ENCODE measurements at regions not wholly inside any gene's neighbourhood (a gene's known extent, or its start where the extent isn't known, plus 50 kb on each side); places are given as distances from the start of the nearest gene placed in this dataset.

DNA sequence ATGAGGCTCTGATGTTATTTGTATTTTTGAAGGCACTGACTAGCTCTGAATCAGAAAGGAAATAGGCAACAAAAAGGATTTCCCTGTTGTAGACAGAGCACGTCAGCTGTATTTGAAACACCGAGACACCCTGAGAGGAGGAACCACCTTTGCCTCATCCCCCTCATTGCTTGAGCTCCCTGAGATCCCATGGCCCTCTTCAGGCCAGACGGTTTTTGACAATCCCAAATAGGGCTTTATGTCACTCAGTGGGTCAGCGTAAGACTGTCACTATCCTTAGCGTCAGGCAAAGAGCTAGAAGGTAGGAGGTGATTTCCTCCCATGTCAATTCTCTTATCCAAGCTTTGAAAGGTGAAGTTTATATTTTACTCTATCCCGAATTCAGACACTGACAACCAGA is 254.3 kb downstream of the ZNF621 start:
- no peaks in the 10 kb centered on the region for H3K9me3 ChIP-seq (replicated peaks; ENCODE audit: control insufficient read depth, insufficient read depth, low read depth, low read length)
- TF ChIP-seq ZNF408 (CRISPR knock-in tag; IDR thresholded peaks at IDR 0.05; ENCODE audit: low read depth), result no peak
- ChIA-PET CTCF (ENCODE audit: low intra/inter-chr PET ratio) (no interaction called here), POLR2A (interaction anchor here (1.0 kb wide), 1 partner anchor 8 kb away, joined by 3 read pairs; no protein-coding TSS in a partner anchor)
- in situ Hi-C loops (cut with MboI), result no loop called here
- DNase-seq (ENCODE audit: extremely low read depth in 1 of 4, low spot score in 3 of 4) (no peak), ATAC-seq (peak; percentile 60; the same call in 2 of the 3 replicates), FAIRE-seq (no peak)
- no peak overlapping the region for H3K27ac ChIP-seq (ENCODE audit: extremely low read depth, low read depth, low read length)
- H4K20me1 ChIP-seq (replicated peaks; ENCODE audit: control insufficient read depth, insufficient read depth, low read length), result no peaks in the 10 kb centered on the region
- H3K27me3 ChIP-seq (ENCODE audit: control insufficient read depth in 2 of 2, insufficient read depth in 2 of 2, low read length in 2 of 2), result peaks cover 2 to 19% of the 10 kb centered on the region in 2 experiments; a peak in 2 of 5 replicates
- no peak overlapping the region for H3K4me2 ChIP-seq (ENCODE audit: insufficient read depth, low read length)
- intact Hi-C loops (cut with micrococcal nuclease), result no loop called here
- no peaks in the 10 kb centered on the region for H3K79me2 ChIP-seq (ENCODE audit: control insufficient read depth, insufficient read depth, low read length)
- no TSS peak for BruUV-seq (replicated peaks)
- no peaks in the 10 kb centered on the region for H3K4me1 ChIP-seq (replicated peaks in 1 of 2; ENCODE audit: control insufficient read depth in 2 of 2, insufficient read depth in 2 of 2, low read length in 2 of 2)
- no peak overlapping the region for H3K9ac ChIP-seq (ENCODE audit: insufficient read depth in 1 of 2, low read depth in 2 of 2, low read length in 2 of 2)
- WGBS (ENCODE audit: insufficient coverage, low coverage, missing lambda C conversion rate), result 2% methylated on average over 6 of the region's 6 CpGs
- no peaks in the 10 kb centered on the region for H3K36me3 ChIP-seq (ENCODE audit: control insufficient read depth, insufficient read depth, low read length)
- H2AFZ ChIP-seq (ENCODE audit: low read depth, low read length), result no peak overlapping the region
- no peak overlapping the region for H3K4me3 ChIP-seq
- no peaks in the 10 kb centered on the region for H3K9me1 ChIP-seq (ENCODE audit: control insufficient read depth, insufficient read depth, low read length)

DNA sequence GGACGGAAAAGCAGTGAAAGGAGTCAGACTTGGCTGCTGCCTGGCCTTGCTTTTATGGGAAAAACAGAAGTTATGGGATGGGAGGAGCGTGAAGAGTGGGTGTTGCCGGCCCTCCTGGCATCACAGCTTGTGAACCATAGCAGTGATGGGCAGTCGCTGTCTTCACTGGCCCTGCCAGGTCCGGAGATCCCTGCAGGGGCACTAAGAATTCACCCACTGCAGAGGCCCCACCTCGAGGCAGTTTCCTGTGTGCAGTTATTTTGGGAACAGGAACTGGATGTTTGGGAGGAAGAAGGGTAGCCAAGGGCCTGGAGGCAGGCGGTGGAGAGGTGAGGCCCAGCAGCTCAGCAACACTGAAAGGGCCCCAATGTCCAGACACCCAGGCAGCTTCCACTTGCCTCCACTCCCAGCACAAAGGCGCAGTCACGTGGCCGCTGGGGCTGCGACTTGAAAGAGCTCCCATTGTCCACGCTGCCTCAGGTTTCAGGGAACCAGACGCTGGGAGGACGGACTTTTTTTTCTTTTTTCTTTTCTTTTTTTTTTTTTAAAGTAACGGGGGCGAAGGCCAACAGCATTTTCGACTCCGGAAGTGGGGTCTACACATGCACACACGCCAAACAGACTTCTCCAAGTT is 255.6 kb downstream of the ZNF621 start:
- no peaks in the 10 kb centered on the region for H3K4me1 ChIP-seq (replicated peaks in 1 of 2; ENCODE audit: control insufficient read depth in 2 of 2, insufficient read depth in 2 of 2, low read length in 2 of 2)
- H4K20me1 ChIP-seq (replicated peaks; ENCODE audit: control insufficient read depth, insufficient read depth, low read length), result no peaks in the 10 kb centered on the region
- ATAC-seq, result peak; percentile 80
- H3K79me2 ChIP-seq (ENCODE audit: control insufficient read depth, insufficient read depth, low read length), result no peaks in the 10 kb centered on the region
- intact Hi-C loops (cut with micrococcal nuclease), result no loop called here
- FAIRE-seq, result no peak
- no peaks in the 10 kb centered on the region for H3K36me3 ChIP-seq (ENCODE audit: control insufficient read depth, insufficient read depth, low read length)
- H2AFZ ChIP-seq (ENCODE audit: low read depth, low read length), result 0 out of 2 replicates have a peak overlapping the region, but pooled peaks have one; percentile 0
- CTCF ChIA-PET (ENCODE audit: low intra/inter-chr PET ratio), result no interaction called here
- H3K27ac ChIP-seq (ENCODE audit: extremely low read depth, low read depth, low read length), result no peak overlapping the region
- POLR2A ChIA-PET, result interaction anchor here (0.9 kb wide), 1 partner anchor 51 kb away, joined by 4 read pairs; no protein-coding TSS in a partner anchor
- H3K9me1 ChIP-seq (ENCODE audit: control insufficient read depth, insufficient read depth, low read length), result no peaks in the 10 kb centered on the region
- TF ChIP-seq HNRNPLL (IDR thresholded peaks at IDR 0.05; ENCODE audit: low read depth, low read length, poor library complexity, severe bottlenecking) (no peak), RAD51 (IDR thresholded peaks at IDR 0.05; ENCODE audit: borderline replicate concordance, low read depth) (peak; percentile 70; the same call in 1 of the 2 replicates), USF2 (CRISPR knock-in tag; IDR thresholded peaks at IDR 0.05) (peak; percentile 84)
- TF ChIP-seq, protein P1, sequence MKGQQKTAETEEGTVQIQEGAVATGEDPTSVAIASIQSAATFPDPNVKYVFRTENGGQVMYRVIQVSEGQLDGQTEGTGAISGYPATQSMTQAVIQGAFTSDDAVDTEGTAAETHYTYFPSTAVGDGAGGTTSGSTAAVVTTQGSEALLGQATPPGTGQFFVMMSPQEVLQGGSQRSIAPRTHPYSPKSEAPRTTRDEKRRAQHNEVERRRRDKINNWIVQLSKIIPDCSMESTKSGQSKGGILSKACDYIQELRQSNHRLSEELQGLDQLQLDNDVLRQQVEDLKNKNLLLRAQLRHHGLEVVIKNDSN (CRISPR knock-in tag; IDR thresholded peaks at IDR 0.05), result peak; percentile 50; the same call in 1 of the 2 replicates
- H3K4me3 ChIP-seq, result no peak overlapping the region
- in situ Hi-C loops (cut with MboI), result no loop called here
- H3K27me3 ChIP-seq (ENCODE audit: control insufficient read depth in 2 of 2, insufficient read depth in 2 of 2, low read length in 2 of 2), result peaks cover 2 to 24% of the 10 kb centered on the region in 2 experiments; a peak in 2 of 5 replicates
- H3K4me2 ChIP-seq (ENCODE audit: insufficient read depth, low read length), result no peak overlapping the region
- peak in 1 of 4 experiments; percentile 11 for DNase-seq (ENCODE audit: extremely low read depth in 1 of 4, low spot score in 3 of 4)
- BruUV-seq (replicated peaks), result no TSS peak
- H3K9ac ChIP-seq (ENCODE audit: insufficient read depth in 1 of 2, low read depth in 2 of 2, low read length in 2 of 2), result no peak overlapping the region; a peak in 1 of 4 replicates
- WGBS (ENCODE audit: insufficient coverage, low coverage, missing lambda C conversion rate), result 2% methylated on average over 18 of the region's 19 CpGs
- H3K9me3 ChIP-seq (replicated peaks; ENCODE audit: control insufficient read depth, insufficient read depth, low read depth, low read length), result no peaks in the 10 kb centered on the region
